Central memory CD4-positive, alpha-beta T cell (primary cell): ENCODE measurements at regions not wholly inside any gene's neighbourhood (a gene's known extent, or its start where the extent isn't known, plus 50 kb on each side); places are given as distances from the start of the nearest gene placed in this dataset.
"Not testable (repeated sequence)": the region's sequence is repeated elsewhere in the genome, so short reads cannot be mapped to it uniquely, and the experiment has no call there.

Experiments
- DNase-seq: peaks from one replicate; pipeline ENCODE4 v3.0.0; 2022

DNA sequence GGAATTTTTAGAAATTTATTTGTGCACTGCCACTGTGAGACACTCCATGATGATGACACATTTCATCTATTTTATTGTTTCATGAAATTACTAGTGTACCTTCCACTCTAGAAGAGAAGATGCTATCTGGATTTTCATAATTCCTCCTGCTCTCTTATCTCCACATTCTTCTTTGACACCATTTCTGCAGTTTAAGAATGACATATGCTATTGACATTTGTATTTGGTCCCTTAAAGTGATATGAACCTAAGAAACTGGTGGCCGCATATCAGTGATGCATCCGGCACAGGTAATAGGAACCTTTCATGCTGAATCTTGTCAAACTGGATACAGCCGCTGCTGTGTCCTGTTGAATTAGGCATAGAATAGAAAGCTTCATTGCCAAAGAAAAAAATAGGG, 696.3 kb downstream of the TMEM121 start:
- no peak for DNase-seq

DNA sequence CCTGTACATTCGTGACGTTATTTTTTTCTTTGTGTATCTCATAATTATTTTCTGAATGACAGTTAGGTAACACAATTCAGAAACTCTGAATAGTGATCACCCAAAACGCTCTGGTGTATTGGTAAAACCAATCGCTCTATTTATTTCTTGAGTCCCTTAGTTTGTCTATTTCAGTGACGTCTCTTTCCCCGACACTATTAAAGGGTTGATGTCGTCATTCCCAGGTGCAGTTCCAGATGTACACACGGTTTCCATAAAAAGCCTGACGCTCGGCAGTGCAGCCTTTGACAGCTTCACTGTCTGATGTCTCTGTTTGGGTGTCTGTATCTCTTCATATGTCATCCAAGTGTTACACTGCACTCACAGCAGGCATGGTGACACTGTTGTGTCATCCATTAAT, 701.4 kb downstream of the TMEM121 start:
- DNase-seq, result no peak

DNA sequence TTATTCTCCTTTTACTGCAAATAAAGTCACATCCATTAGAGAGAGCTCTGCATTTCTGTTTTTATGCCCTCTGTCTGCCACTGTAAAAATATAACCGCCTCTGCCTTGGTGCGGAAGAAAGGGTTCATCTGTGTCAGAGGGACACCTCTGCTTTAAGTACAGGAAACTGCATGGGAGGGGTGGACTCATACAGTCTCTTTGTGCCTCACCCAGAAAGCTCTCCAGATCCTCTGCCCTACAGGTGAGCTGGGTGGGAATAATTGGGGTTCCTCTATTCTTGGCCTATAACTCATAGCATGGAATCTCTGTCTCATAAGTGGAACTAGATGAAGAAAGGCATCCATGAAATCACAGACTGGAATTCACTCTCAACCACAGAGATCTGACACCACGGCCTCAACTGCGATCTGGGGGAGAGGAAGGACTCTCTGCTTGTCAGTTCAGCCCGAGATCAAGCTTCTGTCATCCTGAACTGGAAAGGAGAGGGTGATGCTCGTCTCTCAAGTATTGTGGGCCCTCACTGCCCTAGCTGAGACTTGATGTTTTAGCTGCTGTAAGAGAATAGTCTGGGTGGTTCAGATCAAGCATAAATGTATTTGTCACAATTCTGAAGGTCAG, 702.3 kb downstream of the TMEM121 start:
- peak; percentile 50 for DNase-seq

DNA sequence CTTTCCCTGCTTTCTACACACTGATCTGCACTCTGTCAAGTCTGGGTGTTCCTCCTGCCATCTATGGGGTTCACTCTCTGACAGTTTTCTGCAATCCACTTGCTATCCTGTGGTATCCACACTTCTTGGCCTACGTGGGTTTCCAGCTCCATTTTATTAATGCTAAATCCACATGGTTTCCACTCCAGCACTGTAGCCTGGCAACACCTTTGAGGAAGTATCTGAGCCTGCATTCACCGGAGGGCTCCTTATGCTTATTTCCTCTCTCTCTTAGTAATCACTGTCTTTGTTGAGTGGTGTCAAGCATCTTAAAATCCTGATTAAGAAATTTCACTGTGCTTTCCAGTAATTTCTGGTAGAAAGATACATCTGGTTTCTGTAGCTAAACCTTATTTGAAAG, 703.7 kb downstream of the TMEM121 start:
- DNase-seq, result no peak

DNA sequence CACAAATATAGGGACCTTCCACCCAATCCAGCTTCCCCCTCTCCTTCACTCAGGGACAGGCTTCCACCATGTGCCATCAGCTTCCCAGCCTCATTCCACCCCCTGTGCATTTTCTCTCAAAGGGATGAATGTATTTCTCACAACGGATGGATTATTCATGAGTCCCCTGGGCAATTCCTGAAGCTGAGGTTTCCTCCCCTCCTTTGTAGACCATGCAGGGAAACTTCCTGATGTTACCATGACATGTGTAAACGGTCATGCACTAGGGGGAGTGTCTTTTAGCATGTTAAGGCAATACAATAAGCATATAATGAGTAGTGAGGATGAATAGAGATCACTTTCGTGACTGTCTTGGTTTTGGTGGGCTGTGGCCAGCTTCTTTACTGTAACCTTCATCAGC, 706.8 kb downstream of the TMEM121 start:
- DNase-seq, result not testable (repeated sequence)

DNA sequence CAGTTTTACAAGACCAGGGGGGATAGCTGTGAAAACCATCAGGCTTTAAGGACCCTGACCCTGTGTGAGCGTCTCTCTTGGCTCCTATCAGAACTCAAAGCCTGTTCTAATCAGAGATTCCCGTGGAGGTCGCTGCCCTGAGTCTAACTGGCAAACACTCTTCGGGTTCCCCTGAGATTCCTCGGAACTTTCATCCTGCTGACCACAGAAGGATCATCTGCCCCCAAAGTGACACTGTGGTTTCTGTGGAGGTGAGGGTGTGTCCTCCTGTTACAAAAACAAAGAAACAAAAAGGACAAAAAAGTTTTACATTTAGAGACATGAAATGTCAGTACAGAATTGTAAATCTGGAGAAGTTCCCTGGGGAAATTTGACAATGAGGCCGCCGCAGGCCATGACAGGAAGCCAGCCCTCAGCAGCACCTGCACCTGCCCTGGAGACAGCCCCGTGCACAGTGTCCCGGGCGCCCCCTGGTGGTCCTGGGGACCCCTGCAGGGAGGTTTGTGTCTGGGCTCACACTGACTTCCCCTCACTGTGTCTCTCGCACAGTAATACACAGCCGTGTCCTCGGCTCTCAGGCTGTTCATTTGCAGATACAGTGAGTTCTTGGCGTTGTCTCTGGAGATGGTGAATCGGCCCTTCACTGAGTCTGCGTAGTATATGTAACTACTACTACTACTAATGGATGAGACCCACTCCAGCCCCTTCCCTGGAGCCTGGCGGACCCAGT, 708.3 kb downstream of the TMEM121 start:
- peak; percentile 29 for DNase-seq

DNA sequence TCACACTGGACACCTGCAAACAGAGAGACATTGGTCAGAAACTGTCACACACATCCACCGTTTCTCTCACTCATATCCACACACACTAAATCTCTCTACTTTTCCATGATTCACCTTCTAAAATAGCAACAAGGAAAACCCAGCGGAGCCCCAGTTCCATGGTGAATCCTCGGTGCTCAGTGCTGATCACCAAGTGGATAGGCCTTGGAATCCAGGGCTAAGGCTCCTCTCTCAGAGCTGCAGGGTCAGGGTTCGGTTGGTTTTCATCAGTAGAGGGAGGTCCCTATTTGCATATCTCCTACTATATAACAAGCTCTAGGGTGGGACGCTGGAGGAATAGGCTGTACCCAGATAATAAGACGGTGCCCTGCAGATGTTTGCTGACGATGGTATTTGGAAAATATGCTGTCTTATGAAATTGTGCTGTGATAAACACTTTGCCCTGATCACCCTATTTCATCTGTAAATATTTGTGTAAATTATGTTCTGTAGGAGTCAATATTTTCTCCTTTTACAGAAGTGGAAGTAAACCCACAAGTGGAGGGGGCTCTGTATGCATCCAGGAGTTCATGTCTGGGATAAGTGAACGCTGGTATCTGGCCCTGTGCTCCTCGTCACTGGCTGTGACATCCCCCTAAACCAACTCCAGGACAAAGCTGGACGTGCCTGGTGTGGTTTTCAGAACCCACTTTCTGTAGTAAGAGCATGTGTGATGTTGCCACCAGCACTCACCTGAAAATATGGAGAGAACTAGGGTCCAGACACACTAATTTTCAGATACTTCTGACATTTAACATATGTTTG, 709.2 kb downstream of the TMEM121 start:
- DNase-seq, result no peak

DNA sequence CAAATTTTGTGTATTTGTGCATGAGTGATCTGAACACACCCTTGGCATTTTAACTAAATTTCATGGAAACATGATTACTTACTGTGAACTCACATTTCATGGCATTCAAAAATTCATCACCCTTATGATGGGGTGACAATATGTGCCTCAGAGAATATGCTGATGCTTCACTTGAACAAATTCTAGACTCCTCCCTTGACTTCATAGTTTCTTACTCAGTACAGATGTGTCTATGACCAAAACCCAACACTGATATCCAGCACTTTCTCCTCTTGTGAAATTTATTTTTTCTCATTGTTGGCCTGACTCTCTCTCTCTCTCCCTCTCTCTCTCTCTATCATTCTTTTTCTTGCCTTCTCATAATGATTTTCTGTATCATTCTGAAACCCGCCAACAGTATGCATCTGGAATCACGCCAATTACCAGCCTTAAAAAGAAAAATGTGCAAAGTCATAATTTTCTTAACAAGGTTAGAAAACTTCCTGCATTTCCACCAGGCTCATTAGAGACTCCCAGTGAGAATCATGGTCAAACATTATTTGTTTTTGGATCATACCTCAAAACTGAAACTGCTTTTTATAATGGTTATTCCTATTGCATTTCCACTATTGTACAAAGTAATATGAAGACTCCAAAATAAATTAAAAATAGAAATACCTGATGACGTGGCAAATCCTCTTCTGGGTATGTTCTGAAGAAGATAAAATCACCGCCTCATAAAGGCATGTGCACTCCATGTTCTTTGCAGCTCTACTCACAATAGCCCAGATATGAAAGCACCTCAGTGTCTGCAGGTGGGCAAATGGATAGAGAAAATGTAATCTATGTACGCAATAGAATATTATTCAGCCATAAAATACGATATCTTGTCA, 722.2 kb downstream of the TMEM121 start:
- DNase-seq, result no peak

DNA sequence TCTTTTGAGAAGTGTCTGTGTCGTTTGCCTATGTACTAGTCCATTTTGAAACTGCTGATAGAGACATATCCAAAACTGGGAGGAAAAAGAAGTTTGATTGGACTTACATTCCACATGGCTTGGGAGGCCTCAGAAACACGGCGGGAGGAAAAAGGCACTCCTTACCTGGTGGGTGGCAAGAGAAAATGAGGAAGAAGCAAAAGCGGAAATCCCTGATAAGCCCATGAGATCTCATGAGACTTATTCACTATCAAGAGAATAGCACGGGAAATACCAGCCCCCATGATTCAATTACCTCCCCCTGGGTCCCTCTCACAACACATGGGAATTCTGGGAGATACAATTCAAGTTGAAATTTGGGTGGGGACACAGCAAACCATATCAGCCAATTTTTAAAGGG, 727.6 kb downstream of the TMEM121 start:
- not testable (repeated sequence) for DNase-seq

DNA sequence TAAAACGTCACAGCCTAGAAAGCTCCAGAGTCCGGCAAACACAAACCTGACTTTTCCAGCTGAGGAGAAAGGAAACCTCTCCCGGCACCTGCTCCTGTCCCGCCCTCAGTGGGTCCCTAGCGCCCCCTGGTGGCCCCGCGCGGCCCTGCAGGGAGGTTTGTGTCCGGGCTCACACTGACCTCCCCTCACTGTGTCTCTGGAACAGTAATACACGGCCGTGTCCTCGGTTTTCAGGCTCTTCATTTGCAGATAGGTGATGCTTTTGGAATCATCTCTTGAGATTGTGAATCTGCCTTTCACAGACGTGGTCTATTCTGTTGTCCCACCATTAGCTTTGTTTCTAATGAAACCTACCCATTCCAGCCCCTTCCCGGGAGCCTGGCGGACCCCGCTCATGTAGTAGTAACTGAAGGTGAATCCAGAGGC, 731.2 kb downstream of the TMEM121 start:
- peak; percentile 44 for DNase-seq

DNA sequence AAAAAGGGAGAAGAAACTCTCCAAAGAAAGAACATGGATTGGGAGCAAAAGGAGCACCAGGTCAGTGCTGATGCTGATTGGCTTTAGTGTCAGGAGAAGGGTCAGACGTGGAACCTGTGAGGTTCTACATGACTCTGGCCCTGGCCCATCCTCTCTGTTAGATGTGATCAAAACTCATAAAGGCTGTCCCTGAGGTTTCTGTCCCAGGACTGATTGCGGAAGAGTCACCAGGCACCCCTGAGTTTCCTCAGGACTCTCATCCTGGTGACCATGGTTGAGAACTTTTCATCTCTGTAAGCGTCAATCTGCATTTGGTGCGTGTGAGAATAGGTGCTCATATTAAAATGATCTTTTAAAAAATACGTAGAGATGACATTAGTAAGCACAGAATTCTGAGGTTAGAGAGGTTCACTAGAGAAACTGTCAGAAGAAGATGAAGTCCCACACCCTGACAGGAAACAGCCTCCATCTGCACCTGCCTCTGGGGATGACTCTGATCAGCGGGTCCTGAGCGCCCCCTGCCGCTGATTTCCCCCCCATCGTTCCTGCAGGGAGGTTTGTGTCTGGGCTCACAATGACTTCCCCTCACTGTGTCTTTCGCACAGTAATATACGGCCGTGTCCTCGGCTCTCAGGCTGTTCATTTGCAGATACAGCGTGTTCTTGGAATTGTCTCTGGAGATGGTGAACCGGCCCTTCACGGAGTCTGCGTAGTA, 741.8 kb downstream of the TMEM121 start:
- DNase-seq, result peak; percentile 51

DNA sequence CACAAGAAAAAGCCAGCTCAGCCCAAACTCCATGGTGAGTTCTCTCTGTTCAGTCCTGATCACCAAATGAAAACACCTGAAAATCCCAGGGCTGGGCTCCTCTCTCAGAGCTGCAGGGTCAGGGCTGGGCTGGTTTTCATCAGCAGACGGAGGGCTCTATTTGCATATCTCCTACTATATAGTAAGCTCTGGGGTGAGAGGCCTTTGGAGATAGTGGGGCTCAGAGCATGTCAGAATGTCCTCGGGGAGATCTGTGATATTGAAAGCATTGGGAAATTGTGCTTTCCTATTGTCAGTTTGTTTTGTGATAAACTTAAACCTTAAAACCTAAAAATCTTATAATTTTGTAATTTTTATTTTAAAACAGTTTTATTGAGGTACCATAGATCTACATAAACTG, 742.6 kb downstream of the TMEM121 start:
- no peak for DNase-seq

DNA sequence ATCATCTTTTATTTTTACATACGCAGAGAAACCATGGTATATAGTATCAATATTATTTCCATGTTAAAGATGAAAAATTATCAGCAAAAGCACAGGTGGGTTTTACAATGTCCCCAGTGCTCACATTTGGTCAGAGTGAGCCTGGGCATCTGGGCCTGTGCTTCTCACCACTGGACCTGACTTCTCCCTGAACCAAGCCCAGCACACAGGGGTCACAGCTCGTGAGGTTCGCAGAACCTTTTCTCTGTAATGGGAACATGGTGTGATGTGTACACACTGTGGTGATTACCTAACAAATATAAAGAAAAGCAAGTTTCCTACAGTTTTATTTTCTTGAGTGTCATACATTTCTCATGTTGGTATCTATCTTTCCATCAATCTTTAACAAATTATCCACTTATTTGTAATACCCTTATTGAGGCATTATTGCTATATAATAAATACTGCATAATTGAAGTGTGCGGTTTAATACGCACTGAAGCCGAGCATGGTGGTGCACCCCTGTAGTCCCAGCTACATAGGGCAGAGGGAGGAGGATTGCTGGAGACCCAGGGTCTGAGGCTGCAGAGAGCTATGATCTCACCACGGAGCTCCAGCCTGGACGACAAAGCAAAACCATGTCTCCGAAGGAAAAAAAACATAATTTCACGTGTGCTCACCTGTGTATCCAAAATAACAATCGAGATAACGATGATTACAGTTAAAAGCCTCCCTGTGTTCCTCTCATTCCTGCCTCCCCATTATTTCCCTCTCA, 743.2 kb downstream of the TMEM121 start:
- DNase-seq, result no peak

DNA sequence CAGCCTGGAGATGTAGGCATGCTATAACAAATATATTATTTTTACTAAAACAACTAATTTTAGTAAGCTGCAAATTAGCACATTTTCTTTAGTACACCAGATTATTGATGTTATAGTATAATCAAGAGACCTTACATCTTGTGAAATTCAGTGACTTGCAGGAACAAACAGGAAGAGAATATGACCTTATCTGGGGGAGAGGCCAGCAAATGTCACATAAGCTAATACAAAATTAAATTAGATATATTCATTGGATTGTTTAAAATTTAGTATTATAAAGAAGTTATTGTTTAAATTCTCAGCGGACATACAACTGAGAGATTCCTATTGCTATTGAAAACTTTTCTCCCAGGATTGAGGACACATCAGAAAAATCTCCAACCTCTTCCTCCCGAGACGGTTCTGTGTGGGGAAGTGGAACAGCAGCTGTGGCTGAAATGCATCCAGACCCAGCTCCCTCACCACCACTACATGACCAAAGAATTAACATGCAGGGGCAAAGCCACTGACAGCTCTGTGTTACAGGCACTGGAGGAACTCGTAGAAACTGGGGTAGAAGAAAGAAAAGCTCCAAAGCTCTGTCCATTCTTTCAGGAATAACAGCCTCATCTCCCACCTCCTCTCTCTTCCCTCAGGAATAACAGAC, 744.2 kb downstream of the TMEM121 start:
- DNase-seq, result not testable (repeated sequence)

DNA sequence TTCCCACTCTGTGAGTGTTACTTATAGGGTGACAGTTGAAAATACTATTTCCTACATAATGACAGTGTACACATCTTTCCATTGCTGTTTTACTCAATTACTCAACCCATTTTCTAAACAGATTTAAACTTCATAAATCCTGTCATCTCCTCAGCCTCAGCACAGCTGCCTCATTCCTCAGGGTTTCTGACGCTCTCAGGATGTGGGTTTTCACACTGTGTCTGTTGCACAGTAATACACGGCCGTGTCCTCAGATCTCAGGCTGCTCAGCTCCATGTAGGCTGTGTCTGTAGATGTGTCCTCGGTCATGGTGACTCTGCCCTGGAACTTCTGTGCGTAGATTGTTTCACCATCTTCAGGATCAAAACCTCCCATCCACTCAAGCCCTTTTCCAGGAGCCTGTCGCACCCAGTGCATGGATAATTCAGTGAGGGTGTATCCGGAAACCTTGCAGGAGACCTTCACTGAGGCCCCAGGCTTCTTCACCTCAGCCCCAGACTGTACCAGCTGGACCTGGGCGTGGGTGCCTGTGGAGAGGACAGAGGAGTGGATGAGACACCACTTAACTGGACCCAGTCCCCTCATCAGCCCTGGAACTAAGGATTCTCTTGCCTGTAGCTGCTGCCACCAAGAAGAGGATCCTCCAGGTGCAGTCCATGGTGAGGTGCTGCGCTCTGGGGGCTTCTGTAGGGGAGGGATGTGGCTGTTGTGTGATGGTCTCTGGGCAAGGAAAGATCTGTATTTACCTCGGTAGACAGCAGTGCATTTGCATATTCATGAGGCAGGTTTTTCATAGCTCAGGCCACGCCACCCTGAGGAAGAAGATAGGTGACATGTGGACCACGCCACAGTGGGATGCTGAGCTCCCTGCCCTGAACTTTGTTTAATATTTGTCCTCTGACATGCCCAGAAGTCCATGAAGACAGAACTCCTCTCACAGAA, 750.2 kb downstream of the TMEM121 start:
- peak; percentile 33 for DNase-seq

DNA sequence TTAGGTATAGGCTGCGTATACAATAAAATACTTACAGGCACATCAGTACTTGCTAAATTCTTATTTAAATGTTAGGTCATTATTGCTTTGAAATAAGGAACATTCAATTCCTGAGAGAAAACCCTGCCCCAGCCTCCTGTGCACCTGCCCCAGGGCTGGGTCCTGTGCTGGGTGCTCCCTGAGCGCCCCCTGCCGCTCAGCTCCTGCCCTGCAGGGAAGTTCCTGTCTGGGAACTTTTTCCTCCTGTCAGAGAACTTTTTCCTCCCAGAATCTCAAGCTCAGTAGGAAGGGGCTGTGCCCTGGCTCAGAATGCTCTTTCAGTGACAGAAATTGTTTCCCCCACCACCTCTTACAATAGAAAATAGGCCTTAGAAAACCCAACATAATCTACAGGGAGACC, 751.1 kb downstream of the TMEM121 start:
- peak; percentile 9 for DNase-seq

DNA sequence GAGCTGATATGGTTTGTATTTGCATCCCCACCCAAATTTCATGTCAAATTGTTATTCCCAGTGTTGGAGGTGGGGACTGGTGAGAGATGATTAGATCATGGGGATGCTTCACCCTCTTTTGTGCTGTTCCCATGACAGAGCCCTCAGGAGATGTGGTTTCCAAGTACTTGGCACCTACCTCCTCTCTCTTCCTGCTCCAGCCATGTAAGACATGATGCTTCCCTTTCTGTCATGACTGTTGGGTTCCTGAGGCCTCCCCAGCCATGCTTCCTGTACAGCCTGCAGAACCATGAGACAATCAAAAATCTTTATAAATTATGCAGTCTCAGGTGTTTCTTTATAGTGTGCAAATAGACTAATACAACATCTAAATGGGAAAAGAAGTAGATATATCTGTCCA, 754.5 kb downstream of the TMEM121 start:
- no peak for DNase-seq

DNA sequence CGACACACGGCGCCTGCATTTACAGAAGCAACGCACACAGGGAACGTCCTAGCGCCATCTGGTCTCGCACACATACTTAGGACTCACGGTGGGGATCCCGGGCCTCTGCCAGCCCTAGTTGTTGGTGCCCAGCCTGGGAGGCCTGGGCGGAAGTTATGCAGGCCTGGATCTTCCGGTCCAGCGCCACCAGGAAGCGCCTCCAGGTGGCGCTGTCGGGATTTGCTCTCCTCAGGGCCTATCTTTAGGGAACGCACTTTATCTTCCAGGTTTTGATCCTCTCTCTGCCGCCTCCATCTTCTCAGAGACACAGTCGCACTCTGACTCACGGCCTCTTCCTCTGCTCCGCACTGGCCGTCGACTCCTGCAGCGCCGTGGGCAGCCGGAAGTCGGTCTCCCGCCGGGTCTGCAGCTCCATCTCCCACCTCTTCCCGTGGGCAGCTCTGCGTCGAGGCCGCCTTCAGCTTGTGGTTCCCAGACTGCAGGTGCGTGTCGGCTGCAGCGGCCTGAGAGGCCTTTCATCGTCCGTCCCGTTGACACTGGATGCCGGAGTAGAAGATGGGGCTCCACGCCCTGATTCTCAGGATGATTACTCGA, 760.4 kb downstream of the TMEM121 start:
- no peak for DNase-seq

DNA sequence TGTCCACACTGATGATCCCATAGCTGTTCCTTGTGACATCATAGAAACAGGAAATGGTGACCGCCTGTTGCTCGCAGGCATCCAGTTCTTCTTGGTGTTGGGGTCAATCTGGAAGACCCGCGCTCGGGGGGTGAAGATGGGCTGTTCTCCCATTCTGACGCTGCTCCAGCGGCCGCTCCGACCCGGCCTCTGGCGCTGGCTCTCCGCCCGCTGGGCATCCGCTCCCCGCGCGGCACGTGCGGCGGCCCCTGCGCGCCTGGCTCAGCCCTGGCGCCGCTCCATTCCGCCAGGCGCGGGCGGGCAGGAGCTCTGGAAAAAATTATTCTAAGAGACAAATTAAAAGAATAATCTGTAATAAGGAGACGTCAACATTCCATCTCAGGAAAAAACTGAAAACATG, 761.1 kb downstream of the TMEM121 start:
- DNase-seq, result no peak
